SU-DHL-6 (cell line): ENCODE measurements at regions not wholly inside any gene's neighbourhood (a gene's known extent, or its start where the extent isn't known, plus 50 kb on each side); places are given as distances from the start of the nearest gene placed in this dataset.

Experiments
- EZH2phosphoT487 ChIP-seq: fragments of 200-600 bp; sonication (generic), shearing (Covaris generic); conservative IDR thresholded peaks from 2 replicates; pipeline ENCODE4 v1.6.1; 2018; ENCODE audit warnings: mild to moderate bottlenecking, antibody characterized with exemption, low read length, moderate library complexity, mixed read lengths
- TF ChIP-seq, protein P1 (sequence below): fragments of 200-600 bp; sonication (generic); IDR thresholded peaks from one replicate; pipeline ENCODE4 v1.5.1; 2017; ENCODE audit warnings: antibody characterized with exemption, mild to moderate bottlenecking, low read length, moderate library complexity; ENCODE audit not compliant: insufficient read depth, poor library complexity, severe bottlenecking

DNA sequence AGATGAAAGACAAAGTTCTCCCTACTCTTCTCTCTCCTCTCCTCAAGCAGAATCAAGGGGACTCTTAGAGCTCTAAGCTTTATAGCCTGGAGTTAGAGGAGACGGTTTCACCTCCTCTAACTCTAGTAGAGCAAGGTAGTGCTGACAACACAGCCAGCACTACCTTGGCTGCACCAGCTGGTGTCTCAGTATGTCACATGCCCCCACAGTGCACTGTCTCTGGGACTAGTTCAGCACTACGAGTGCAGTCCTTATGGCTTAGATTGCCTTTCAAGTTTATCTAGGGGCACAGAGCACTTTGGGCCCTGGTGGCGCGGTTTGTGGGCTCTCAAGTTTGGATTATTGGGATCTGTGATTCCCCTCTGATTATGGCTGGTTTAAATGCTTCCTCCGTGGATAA, 614.1 kb upstream of the NECTIN3 start:
- TF ChIP-seq, protein P1, sequence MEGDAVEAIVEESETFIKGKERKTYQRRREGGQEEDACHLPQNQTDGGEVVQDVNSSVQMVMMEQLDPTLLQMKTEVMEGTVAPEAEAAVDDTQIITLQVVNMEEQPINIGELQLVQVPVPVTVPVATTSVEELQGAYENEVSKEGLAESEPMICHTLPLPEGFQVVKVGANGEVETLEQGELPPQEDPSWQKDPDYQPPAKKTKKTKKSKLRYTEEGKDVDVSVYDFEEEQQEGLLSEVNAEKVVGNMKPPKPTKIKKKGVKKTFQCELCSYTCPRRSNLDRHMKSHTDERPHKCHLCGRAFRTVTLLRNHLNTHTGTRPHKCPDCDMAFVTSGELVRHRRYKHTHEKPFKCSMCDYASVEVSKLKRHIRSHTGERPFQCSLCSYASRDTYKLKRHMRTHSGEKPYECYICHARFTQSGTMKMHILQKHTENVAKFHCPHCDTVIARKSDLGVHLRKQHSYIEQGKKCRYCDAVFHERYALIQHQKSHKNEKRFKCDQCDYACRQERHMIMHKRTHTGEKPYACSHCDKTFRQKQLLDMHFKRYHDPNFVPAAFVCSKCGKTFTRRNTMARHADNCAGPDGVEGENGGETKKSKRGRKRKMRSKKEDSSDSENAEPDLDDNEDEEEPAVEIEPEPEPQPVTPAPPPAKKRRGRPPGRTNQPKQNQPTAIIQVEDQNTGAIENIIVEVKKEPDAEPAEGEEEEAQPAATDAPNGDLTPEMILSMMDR: no peak
- TF ChIP-seq EZH2phosphoT487: no peak
